HG02973 (cell line): ENCODE measurements at regions not wholly inside any gene's neighbourhood (a gene's known extent, or its start where the extent isn't known, plus 50 kb on each side); places are given as distances from the start of the nearest gene placed in this dataset.
"Not testable (repeated sequence)": the region's sequence is repeated elsewhere in the genome, so short reads cannot be mapped to it uniquely, and the experiment has no call there.

Experiments
- ATAC-seq: cut with Tn5 transposase; IDR thresholded peaks from one replicate; pipeline ENCODE4 v1.9.1; 2021; ENCODE audit warnings: moderate library complexity; ENCODE audit not compliant: unreplicated experiment

- ATAC-seq: no peak
Observed at GRCh38 chr6:11961923-11962322, 50.2 kb upstream of the HIVEP1 start.

DNA sequence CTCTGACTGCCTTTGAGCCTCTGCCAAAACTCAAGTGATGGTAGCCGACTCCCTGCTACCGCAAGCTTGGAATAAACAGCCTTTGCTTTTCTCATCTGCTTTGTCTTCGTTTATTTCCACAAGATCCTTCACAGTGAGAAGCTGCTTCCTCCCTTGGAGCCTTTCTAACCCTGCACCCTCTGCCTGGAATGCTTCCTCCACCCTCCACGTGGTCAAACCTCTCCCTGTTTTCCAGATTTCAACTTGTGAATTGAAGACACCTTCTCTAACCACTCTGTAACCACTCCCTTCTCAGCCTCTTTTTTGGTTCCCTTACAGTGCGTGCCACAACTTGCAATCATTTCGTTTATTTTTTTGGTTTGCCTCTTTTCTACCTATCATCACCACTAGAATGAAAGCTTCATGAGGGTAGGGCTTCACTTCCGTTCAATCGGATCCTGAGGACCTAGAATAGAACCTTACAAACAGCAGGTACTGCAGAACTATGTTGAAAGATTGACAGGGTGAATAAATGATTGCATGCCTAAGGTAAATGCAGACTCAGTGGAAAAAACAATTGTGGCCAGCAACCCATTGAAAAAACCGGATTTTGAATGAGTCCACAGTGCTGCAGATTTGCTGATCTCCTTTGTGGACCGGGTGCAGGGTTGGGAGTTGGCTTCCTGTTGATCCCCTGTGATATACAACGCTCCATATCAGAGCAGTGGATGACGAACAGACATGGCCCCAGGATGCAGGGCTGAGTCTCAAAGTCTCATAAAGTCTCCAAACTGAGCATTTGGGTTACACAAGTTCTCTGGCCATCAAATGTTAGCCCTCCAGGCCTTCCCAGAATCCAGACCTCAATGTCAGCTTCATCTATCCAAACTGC lies 51.0 kb upstream of the HIVEP1 start:
- ATAC-seq: no peak

GRCh38 chr6:11956781-11957180 lies 55.3 kb upstream of the HIVEP1 start:
- ATAC-seq: no peak

GRCh38 chr6:11953641-11954040 lies 58.5 kb upstream of the HIVEP1 start:
- ATAC-seq: no peak

DNA sequence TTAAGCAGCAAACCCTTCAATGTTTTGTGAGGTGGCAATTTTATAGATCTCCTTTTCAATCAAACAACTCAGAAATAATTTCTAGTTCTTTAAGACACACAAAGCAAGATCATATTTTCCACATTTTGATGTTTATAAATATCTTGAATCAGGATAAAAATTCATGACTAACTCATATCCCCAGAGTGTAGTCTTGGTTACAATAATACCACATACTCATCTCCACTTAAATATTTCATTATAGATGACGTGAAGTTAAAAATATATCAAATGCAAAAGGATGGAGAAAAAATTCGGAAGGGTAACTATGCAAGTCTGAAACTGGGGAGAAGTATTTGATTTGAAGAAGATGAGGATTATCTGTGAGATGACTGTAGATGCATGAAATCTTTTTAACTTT lies 59.8 kb upstream of the HIVEP1 start:
- no peak for ATAC-seq

DNA sequence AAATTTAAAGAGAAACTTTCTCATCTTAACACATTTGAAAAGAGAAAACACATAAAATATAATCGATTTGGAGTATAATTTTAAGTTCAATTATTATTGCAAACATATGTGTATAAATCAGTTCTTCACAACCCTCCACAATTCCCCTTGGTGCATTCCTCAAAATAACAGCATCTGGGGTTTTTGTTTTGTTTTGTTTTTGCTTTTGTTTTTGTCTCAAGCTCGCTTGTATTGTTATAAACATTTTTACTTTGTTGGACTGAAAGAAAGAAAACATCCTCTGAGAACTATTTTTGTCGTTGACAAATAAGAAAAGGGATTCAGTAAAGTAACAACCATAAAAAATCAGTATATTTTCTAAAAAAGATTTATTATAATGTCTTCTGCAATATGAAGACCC lies 60.2 kb upstream of the HIVEP1 start:
- ATAC-seq: no peak

GRCh38 chr6:11950109-11950508 lies 62.0 kb upstream of the HIVEP1 start:
- no peak for ATAC-seq

GRCh38 chr6:11947575-11947974 lies 64.5 kb upstream of the HIVEP1 start:
- no peak for ATAC-seq

- ATAC-seq: no peak
Observed at GRCh38 chr6:11947063-11947462, 65.0 kb upstream of the HIVEP1 start.

DNA sequence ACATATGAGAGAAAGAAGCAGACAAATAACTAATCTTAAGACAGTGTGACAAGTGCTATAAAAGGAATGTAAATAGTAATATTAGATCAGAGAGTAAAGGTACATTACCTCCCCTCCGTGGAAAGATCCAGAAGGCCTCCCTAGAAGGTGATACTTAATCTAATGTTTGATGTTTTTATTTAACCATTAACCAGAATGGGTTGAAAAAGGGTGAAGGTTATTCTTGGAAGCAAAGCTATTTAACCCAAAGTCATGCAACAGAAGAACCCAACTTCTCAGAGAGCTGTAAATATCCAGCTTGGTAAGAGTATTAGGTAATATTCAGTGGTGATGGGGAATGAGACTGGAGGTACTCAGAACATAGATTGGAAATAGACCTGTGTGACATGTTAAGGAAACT lies 68.0 kb upstream of the HIVEP1 start:
- ATAC-seq: no peak

- no peak for ATAC-seq
Observed at GRCh38 chr6:11943060-11943459, 69.1 kb upstream of the HIVEP1 start.

GRCh38 chr6:11942185-11942864 lies 69.8 kb upstream of the HIVEP1 start:
- ATAC-seq: no peak

GRCh38 chr6:11940532-11941166 lies 71.5 kb upstream of the HIVEP1 start:
- ATAC-seq: not testable (repeated sequence)

DNA sequence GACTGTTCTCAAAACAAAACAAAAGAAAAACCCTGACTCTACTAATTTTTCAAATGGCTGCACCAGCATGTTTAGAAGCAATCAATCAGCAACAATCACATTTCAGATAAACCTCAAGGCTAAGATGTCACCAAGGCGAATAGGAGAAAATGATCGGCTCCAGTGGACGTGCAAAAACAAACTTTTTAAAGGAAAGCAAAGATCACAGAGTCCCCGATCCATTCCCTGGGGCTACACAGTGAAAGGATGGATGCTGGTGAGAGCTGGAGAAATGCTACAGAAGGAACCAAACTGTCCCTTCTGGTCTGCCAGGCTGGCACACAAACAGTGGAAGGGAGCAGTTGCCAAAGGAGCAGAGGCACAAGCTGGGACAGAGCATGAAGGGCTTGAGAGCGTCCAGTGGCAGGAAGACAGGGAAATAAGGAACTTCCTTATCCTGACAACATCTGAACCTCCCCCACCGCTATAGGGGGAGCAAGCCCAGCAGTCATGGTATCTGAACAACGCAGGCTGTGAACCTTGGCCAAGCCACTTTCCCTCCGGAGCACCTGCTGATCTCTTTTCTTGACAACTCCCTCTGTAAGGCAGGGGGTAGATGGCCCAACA lies 73.7 kb upstream of the HIVEP1 start:
- no peak for ATAC-seq

DNA sequence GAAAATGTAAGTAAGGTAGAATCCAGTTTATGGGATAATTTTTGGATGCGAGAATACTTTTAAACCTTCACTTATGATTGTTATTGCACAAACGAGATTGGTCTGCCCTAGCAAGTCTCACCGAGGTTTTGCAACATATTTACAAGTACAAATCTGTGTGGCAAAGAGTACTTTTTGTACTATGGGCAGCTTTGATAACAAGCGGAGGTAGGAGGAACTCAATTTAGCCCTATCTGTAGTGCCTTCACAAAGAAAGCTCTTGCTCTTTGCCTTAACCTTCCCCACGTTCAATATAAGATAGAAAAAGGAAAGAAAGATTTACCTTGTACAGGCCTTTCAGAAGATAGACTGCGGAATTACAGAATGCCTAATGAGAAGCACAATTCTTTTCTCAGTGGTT lies 77.5 kb upstream of the HIVEP1 start:
- no peak for ATAC-seq

DNA sequence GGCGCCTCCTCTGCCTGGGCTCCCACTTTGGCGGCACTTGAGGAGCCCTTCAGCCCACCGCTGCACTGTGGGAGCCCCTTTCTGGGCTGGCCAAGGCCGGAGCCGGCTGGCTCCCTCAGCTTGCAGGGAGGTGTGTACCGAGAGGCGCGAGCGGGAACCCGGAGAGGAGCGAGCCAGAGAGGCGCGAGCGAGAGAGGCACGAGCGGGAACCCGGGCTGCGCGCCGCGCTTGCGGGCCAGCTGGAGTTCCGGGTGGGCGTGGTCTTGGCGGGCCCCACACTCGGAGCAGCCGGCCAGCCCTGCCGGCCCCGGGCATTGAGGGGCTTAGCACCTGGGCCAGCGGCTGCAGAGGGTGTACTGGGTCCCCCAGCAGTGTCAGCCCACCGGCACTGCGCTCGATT lies 79.2 kb upstream of the HIVEP1 start:
- ATAC-seq: not testable (repeated sequence)

DNA sequence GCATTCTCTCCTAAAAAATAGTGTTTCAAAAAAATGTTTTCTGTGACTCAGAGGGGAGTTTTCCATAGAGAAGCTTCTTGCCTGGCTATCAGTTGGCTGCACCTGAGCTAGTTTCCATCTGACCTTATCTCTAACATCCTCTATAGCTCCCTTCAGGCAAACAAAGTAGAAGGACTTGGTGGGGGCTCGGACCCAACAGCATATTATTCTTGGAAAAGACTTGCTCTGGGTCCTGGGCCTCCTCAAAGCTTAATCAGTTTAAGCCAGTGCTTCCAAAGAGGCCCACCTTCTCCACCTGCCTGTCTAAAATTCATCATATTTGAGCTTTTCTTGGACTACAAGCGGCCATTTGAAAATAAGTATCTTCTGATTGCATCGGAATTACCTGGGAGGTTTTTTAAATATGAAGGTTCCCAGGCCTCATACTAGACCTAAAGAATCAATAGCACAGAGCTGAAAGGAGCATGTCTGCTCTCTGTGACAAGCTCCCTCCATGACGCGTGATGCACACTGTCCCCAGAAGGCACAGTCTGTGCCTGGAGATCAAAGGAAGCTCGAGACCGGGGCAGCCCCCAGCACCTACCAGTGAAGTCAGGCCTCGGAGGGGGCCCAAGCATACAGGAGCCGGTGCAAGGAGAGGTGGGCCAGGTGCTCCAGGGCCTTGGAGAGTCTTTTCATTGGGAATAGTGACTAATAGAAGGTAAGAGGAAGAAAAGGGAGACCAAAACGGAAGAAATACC lies 80.6 kb upstream of the HIVEP1 start:
- ATAC-seq: no peak

DNA sequence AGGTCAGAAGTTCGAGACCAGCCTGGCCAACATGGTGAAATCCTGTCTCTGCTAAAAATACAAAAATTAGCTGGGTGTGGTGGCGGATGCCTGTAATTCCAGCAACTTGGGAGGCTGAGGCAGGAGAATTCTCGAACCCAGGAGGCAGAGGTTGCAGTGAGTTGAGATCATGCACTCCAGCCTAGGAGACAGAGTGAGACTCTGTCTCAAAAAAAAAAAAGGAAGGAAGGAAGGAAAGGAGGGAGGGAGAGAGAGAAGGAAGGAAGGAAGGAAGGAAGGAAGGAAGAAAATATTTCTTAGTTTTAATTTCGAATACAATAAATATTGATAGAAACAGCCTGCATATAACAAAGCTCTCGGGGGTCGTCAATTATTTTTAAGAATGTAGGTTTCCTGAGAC lies 81.3 kb upstream of the HIVEP1 start:
- not testable (repeated sequence) for ATAC-seq

DNA sequence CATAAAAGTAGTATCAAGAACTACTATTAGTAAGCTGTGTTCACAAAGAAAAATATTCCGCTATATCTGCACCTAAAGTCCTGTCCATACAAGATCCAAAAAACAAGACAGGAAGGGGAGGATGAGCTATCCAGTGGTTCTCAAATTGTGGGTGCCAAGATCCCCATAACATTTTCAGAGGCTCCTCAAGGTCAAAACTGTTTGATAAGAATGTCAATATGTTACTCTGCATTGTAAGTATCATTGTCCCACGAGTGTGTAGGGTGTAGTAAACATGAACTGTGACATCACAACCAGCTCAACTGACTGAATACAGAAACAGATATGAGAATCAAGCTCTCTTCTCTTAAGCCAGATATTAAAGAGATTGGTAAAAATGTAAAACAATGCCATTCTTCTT lies 81.9 kb upstream of the HIVEP1 start:
- no peak for ATAC-seq

DNA sequence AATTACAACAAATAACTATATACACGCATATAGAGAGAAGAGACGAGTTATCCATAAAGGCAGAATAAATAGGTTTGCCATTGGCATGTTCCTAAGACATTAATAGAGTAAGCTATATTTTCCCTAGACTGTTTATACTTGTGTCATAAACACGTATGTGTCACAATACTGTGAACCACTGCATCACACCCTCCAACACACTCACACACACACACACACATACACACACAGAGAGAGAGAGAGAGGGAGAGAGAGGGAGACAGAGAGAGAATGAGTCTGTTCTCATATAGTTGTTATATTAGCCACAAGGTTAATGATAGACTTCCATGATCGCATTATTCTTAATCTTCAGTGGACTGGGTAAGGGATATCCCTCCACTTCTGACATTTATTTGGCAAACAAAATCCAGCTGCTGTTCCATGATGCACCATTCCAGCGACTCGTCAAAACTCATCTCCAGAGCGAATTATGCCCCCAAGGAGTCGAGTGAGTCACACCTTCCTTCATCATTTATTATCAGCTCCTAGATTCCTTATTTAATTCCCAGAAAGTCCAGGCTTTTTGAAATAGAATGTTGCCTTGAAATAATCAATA lies 82.8 kb upstream of the HIVEP1 start:
- ATAC-seq: no peak
